K562 (cell line): ENCODE measurements at regions not wholly inside any gene's neighbourhood (a gene's known extent, or its start where the extent isn't known, plus 50 kb on each side); places are given as distances from the start of the nearest gene placed in this dataset.

Experiments used
- ATAC-seq: fragments of 200-7000 bp; cut with Tn5 transposase; 3 replicates; pipeline ENCODE4 v1.9.1; 2020; ENCODE audit warnings: moderate library complexity
- BruUV-seq: library from RNA; stranded (reverse); fragments of 400-500 nt; replicated peaks from 2 replicates; lab custom pipeline; 2021; lab: Mats Ljungman, UMichigan
- CTCF ChIA-PET: fragments of 300-600 bp; formaldehyde crosslinking; extraction: SDS; loops from one replicate; lab custom pipeline; 2021; ENCODE audit warnings: low intra/inter-chr PET ratio; lab: Yijun Ruan, JAX
- POLR2A ChIA-PET: fragments of 300-600, 350-650 bp; sonication (Branson Sonifier 250); formaldehyde crosslinking; extraction: SDS; loops from one replicate; lab custom pipeline; 2021; ENCODE audit warnings: antibody characterized with exemption, inconsistent platforms; lab: Yijun Ruan, JAX
- DNase-seq, 4 experiments: peaks; one replicate each; pipeline versions ENCODE4 v3.0.0 to v3.0.0-alpha.2; 2011 to 2018; ENCODE audit warnings: low spot score in 3 of 4, mixed read lengths in 3 of 4; ENCODE audit errors: extremely low read depth in 1 of 4
- FAIRE-seq: peaks from 2 replicates; lab custom pipeline; 2011; peaks lifted over from hg19 to GRCh38; lab: Jason Lieb, UNC
- H2AFZ ChIP-seq: 2 replicates; pipeline ENCODE4 v1.6.0; 2011; ENCODE audit warnings: low read depth, low read length, control low read depth, inconsistent platforms
- H3K27ac ChIP-seq: fragments of 200-600 bp; 3 replicates; pipeline ENCODE4 v1.8.0; 2011; ENCODE audit warnings: low read depth, mild to moderate bottlenecking, control low read depth, inconsistent platforms, low read length, moderate library complexity, mixed read lengths; ENCODE audit errors: extremely low read depth
- H3K27me3 ChIP-seq, 2 experiments: fragments of 300-600 bp in 1 of 2; 2 replicates in 1 of 2; 3 replicates in 1 of 2; pipeline versions ENCODE4 v1.6.0 to v1.8.0; 2011; ENCODE audit warnings: inconsistent platforms in 2 of 2, low read length in 2 of 2, mild to moderate bottlenecking in 1 of 2, mixed read lengths in 1 of 2, moderate library complexity in 1 of 2; ENCODE audit not compliant: control insufficient read depth in 2 of 2, insufficient read depth in 2 of 2
- H3K36me3 ChIP-seq: fragments of 300-600 bp; 3 replicates; pipeline ENCODE4 v1.8.0; 2011; ENCODE audit warnings: mild to moderate bottlenecking, low read length, inconsistent platforms; ENCODE audit not compliant: control insufficient read depth, insufficient read depth
- H3K4me1 ChIP-seq, 2 experiments: fragments of 200-600 bp in 1 of 2; replicated peaks in 1 of 2; 2 replicates in 1 of 2; 3 replicates in 1 of 2; pipeline versions ENCODE4 v1.5.1 to v1.8.0; 2011; ENCODE audit warnings: inconsistent platforms in 2 of 2, low read length in 2 of 2, mild to moderate bottlenecking in 1 of 2, mixed read lengths in 1 of 2, moderate library complexity in 1 of 2; ENCODE audit not compliant: control insufficient read depth in 2 of 2, insufficient read depth in 2 of 2
- H3K4me2 ChIP-seq: 2 replicates; pipeline ENCODE4 v1.6.1; 2011; ENCODE audit warnings: low read length, control low read depth, inconsistent platforms, mixed read lengths; ENCODE audit not compliant: insufficient read depth
- H3K4me3 ChIP-seq: fragments of 200-600 bp; sonication (generic), shearing (Covaris generic); 2 replicates; pipeline ENCODE4 v1.5.1; 2016; ENCODE audit warnings: control low read depth, inconsistent platforms
- H3K79me2 ChIP-seq: fragments of 200-600 bp; 3 replicates; pipeline ENCODE4 v1.8.0; 2011; ENCODE audit warnings: low read length, inconsistent platforms; ENCODE audit not compliant: control insufficient read depth, insufficient read depth
- H3K9ac ChIP-seq, 2 experiments: 2 replicates each; pipeline versions ENCODE4 v1.6.0 to v1.6.1; 2011; ENCODE audit warnings: low read depth in 2 of 2, low read length in 2 of 2, control low read depth in 1 of 2, inconsistent platforms in 1 of 2, mild to moderate bottlenecking in 1 of 2, mixed read lengths in 1 of 2; ENCODE audit not compliant: insufficient read depth in 1 of 2
- H3K9me1 ChIP-seq: one replicate; pipeline ENCODE4 v1.6.0; 2011; ENCODE audit warnings: inconsistent platforms, mild to moderate bottlenecking, low read length, moderate library complexity; ENCODE audit not compliant: control insufficient read depth, insufficient read depth
- H3K9me3 ChIP-seq: replicated peaks from 2 replicates; pipeline ENCODE4 v1.5.1; 2011; ENCODE audit warnings: low read depth, low read length, inconsistent platforms; ENCODE audit not compliant: control insufficient read depth, insufficient read depth
- H4K20me1 ChIP-seq: replicated peaks from 2 replicates; pipeline ENCODE4 v1.6.1; 2011; ENCODE audit warnings: low read length, inconsistent platforms, mixed read lengths; ENCODE audit not compliant: control insufficient read depth, insufficient read depth
- ATF3 ChIP-seq, 2 experiments: fragments of 450-650 bp in 1 of 2; sonication (generic) in 1 of 2; formaldehyde crosslinking in 1 of 2; IDR thresholded peaks in 1 of 2; conservative IDR thresholded peaks in 1 of 2; 2 replicates each; pipeline versions ENCODE4 v1.6.1 to v1.8.1; 2016 to 2023; ENCODE audit warnings: mild to moderate bottlenecking in 2 of 2, moderate library complexity in 2 of 2, inconsistent platforms in 1 of 2, missing genetic modification reagents in 1 of 2
- ATF4 ChIP-seq: fragments of 450-650 bp; formaldehyde crosslinking; IDR thresholded peaks from 2 replicates; pipeline ENCODE4 v1.4.0; 2022; ENCODE audit warnings: mild to moderate bottlenecking, moderate library complexity
- C11orf30 ChIP-seq: fragments of 450-650 bp; IDR thresholded peaks from 2 replicates; pipeline ENCODE4 v1.6.1; 2016; ENCODE audit warnings: low read depth, mild to moderate bottlenecking
- CXXC5 ChIP-seq: fragments of 250-450 bp; sonication (Bioruptor Pico); IDR thresholded peaks from 2 replicates; pipeline ENCODE4 v1.8.0; 2022; ENCODE audit warnings: inconsistent platforms, mild to moderate bottlenecking, moderate library complexity
- DMBX1 ChIP-seq: fragments of 250-450 bp; sonication (Bioruptor Pico); IDR thresholded peaks from 2 replicates; pipeline ENCODE4 v1.8.0; 2022; ENCODE audit warnings: inconsistent platforms, mild to moderate bottlenecking, moderate library complexity, borderline replicate concordance
- ERF ChIP-seq: fragments of 450-650 bp; formaldehyde crosslinking; IDR thresholded peaks from 2 replicates; pipeline ENCODE4 v1.4.0; 2020; ENCODE audit warnings: mild to moderate bottlenecking, mixed read lengths
- KLF16 ChIP-seq: IDR thresholded peaks from 2 replicates; pipeline ENCODE4 v1.6.1; 2016; ENCODE audit warnings: antibody characterized with exemption
- LARP7 ChIP-seq: fragments of 450-650 bp; IDR thresholded peaks from 2 replicates; pipeline ENCODE4 v1.6.1; 2016
- MCM7 ChIP-seq, 2 experiments: fragments of 450-650 bp; IDR thresholded peaks; 2 replicates each; pipeline ENCODE4 v1.6.1; 2016 to 2018
- MIER1 ChIP-seq: fragments of 450-650 bp; IDR thresholded peaks from 2 replicates; pipeline ENCODE4 v1.6.1; 2016; ENCODE audit warnings: antibody characterized with exemption, mild to moderate bottlenecking, low read depth
- PRDM10 ChIP-seq: fragments of 450-650 bp; IDR thresholded peaks from 2 replicates; pipeline ENCODE4 v1.6.1; 2018; ENCODE audit not compliant: partially characterized antibody
- PREB ChIP-seq: sonication (generic); formaldehyde crosslinking; IDR thresholded peaks from 2 replicates; pipeline ENCODE4 v1.8.1; 2023; ENCODE audit warnings: mild to moderate bottlenecking, missing genetic modification reagents
- RBM34 ChIP-seq: fragments of 200-400 bp; formaldehyde crosslinking; IDR thresholded peaks from 2 replicates; pipeline ENCODE4 v1.6.1; 2018; ENCODE audit warnings: low read length, borderline replicate concordance; ENCODE audit not compliant: insufficient read depth
- SNIP1 ChIP-seq: fragments of 450-650 bp; IDR thresholded peaks from 2 replicates; pipeline ENCODE4 v1.7.1; 2017; ENCODE audit warnings: low read depth, mild to moderate bottlenecking
- ZNF165 ChIP-seq: fragments of 250-450 bp; sonication (Bioruptor Pico); IDR thresholded peaks from 2 replicates; pipeline ENCODE4 v1.4.0; 2020; ENCODE audit warnings: borderline replicate concordance
- ZNF695 ChIP-seq: fragments of 450-650 bp; formaldehyde crosslinking; IDR thresholded peaks from 2 replicates; pipeline ENCODE4 v1.4.0; 2020; ENCODE audit warnings: mild to moderate bottlenecking, moderate library complexity
- ZNF696 ChIP-seq: fragments of 250-450 bp; sonication (Bioruptor Pico); conservative IDR thresholded peaks from 2 replicates; pipeline ENCODE4 v1.4.0; 2020; ENCODE audit warnings: mild to moderate bottlenecking, moderate library complexity
- ZNF717 ChIP-seq: fragments of 250-450 bp; sonication (Bioruptor Pico); IDR thresholded peaks from 2 replicates; pipeline ENCODE4 v1.5.0; 2021
- WGBS: fragments of 100-300 bp; shearing (Covaris generic); methylation state at CpG from one replicate; pipeline ENCODE4 v1.1.6; 2016; ENCODE audit warnings: low coverage, mixed read lengths; ENCODE audit not compliant: insufficient coverage; ENCODE audit errors: missing lambda C conversion rate; 5-methylcytosine and 5-hydroxymethylcytosine counted together
- in situ Hi-C: fragments of 300-500 bp; cut with MboI; formaldehyde crosslinking; loops from 4 replicates; pipeline ENCODE4 v1.15.0; 2018; ENCODE audit warnings: inconsistent platforms, mixed read lengths
- intact Hi-C: fragments of 100-400 bp; cut with micrococcal nuclease; formaldehyde crosslinking; loops from 2 replicates; pipeline ENCODE4 v1.14.2; 2022

GRCh38 chr16:80046848-80047247, 446.3 kb upstream of the MAF start (continued):
- TF ChIP-seq CXXC5, result no peak
- TF ChIP-seq ZNF717 (CRISPR knock-in tag), result no peak
- TF ChIP-seq ZNF696 (CRISPR knock-in tag), result no peak
- no peak for TF ChIP-seq C11orf30
- no peak for TF ChIP-seq RBM34
- TF ChIP-seq ZNF165 (CRISPR knock-in tag), result no peak

- Histone ChIP-seq H3K27me3 (peaks cover 6 to 18% of the 10 kb centered on the region in 2 experiments; a peak in 3 of 5 replicates), H3K36me3 (no peaks in the 10 kb centered on the region), H3K27ac (no peak overlapping the region), H2AFZ (no peak overlapping the region), H3K9ac (no peak overlapping the region), H3K4me3 (no peak overlapping the region), H3K9me3 (no peaks in the 10 kb centered on the region), H3K9me1 (no peaks in the 10 kb centered on the region), H3K79me2 (no peaks in the 10 kb centered on the region), H3K4me2 (no peak overlapping the region), H3K4me1 (no peaks in the 10 kb centered on the region; a peak in 1 of 5 replicates)
- in situ Hi-C loops, result no loop called here
- BruUV-seq, result no TSS peak
- 4% methylated on average over 3 of the region's 3 CpGs for WGBS
- ChIA-PET POLR2A (interaction anchor here (0.6 to 1.1 kb wide), 3 partner anchors 13 to 1032 kb away, joined by 3 to 4 read pairs (median 3); no protein-coding TSS in a partner anchor), CTCF (no interaction called here)
- intact Hi-C loops, result no loop called here
- DNase-seq (no peak), ATAC-seq (no peak), FAIRE-seq (no peak)
- TF ChIP-seq PREB (CRISPR knock-in tag), result no peak
- no peak for TF ChIP-seq DMBX1 (CRISPR knock-in tag)
- TF ChIP-seq PRDM10, result no peak
- no peak for TF ChIP-seq ATF4 (CRISPR knock-in tag)
- no peak for TF ChIP-seq ATF3 (IDR thresholded peaks at IDR 0.05)
- TF ChIP-seq ATF3 (CRISPR knock-in tag; conservative IDR thresholded peaks at IDR 0.05), result no peak
- TF ChIP-seq KLF16, result no peak
- TF ChIP-seq ZNF695 (CRISPR knock-in tag), result no peak
- no peak for TF ChIP-seq MCM7 (IDR thresholded peaks at IDR 0.05)
- no peak for TF ChIP-seq ERF (CRISPR knock-in tag)
- no peak for TF ChIP-seq SNIP1
- TF ChIP-seq LARP7, result no peak
- TF ChIP-seq MIER1, result no peak
- TF ChIP-seq, all 486 proteins: peak for 0
- H4K20me1 ChIP-seq, result no peaks in the 10 kb centered on the region
These were observed 445.7 kb upstream of the MAF start for GRCh38 chr16:80046261-80046660.
